ENCODE measurements at regions not wholly inside any gene's neighbourhood (a gene's known extent, or its start where the extent isn't known, plus 50 kb on each side); places are given as distances from the start of the nearest gene placed in this dataset.

DNA sequence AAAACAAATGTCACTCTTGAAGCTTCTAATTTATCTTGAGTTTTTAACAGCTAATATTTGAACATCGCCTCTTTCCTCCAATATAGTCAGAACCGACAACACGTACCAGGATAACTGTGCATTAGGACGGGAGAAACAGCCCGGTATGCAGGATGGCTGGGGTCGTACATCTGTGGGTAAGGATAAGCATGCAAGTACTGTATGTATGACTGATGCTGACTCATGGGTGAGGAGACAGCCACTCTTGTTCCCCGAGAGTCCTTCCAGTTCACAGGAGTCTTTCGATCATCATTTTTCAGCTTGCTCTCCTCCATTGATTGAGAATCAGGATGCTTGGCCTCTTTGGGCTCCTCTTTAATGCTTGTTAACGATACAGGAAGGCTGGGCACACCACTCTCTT lies 102.3 kb downstream of the ZNF608 start:
- Histone ChIP-seq H3K4me3 (ENCODE audit: low read depth, low read length) (no peak overlapping the region), H3K36me3 (ENCODE audit: control insufficient read depth in 2 of 2, insufficient read depth in 1 of 2, low read length in 2 of 2) (peaks cover 8 to 49% of the 10 kb centered on the region in 2 experiments; a peak in 2 of 3 replicates), H3K27ac (ENCODE audit: extremely low read depth, low read depth, low read length) (no peak overlapping the region), H3K9me3 (ENCODE audit: control insufficient read depth, insufficient read depth, low read depth, low read length) (no peaks in the 10 kb centered on the region), H3K4me1 (ENCODE audit: control insufficient read depth, insufficient read depth, low read length) (peaks cover 13% of the 10 kb centered on the region)
- ChIA-PET POLR2A (no interaction called here), CTCF (no interaction called here)
- TF ChIP-seq ZBTB17 (tag by site-specific recombination; IDR thresholded peaks at IDR 0.05) (no peak), ZNF16 (tag by site-specific recombination; IDR thresholded peaks at IDR 0.05; ENCODE audit: low read depth) (no peak), ZNF19 (tag by site-specific recombination; IDR thresholded peaks at IDR 0.05; ENCODE audit: low read depth) (no peak), CTCF (tag by site-specific recombination; IDR thresholded peaks at IDR 0.05) (no peak), ZFP69B (tag by site-specific recombination; IDR thresholded peaks at IDR 0.05) (no peak), MEIS1 (CRISPR knock-in tag; IDR thresholded peaks at IDR 0.05; ENCODE audit: borderline replicate concordance) (no peak), ZNF157 (tag by site-specific recombination; IDR thresholded peaks at IDR 0.05) (no peak), SP2 (tag by site-specific recombination; IDR thresholded peaks at IDR 0.05) (no peak), ZNF664 (tag by site-specific recombination; IDR thresholded peaks at IDR 0.05) (no peak), ZNF596 (tag by site-specific recombination; IDR thresholded peaks at IDR 0.05) (no peak), BCL6B (tag by site-specific recombination; IDR thresholded peaks at IDR 0.05) (no peak), ZNF747 (tag by site-specific recombination; IDR thresholded peaks at IDR 0.05) (no peak), ZNF354C (tag by site-specific recombination; IDR thresholded peaks at IDR 0.05; ENCODE audit: borderline replicate concordance, low read depth) (no peak)
- TF ChIP-seq, protein P1, sequence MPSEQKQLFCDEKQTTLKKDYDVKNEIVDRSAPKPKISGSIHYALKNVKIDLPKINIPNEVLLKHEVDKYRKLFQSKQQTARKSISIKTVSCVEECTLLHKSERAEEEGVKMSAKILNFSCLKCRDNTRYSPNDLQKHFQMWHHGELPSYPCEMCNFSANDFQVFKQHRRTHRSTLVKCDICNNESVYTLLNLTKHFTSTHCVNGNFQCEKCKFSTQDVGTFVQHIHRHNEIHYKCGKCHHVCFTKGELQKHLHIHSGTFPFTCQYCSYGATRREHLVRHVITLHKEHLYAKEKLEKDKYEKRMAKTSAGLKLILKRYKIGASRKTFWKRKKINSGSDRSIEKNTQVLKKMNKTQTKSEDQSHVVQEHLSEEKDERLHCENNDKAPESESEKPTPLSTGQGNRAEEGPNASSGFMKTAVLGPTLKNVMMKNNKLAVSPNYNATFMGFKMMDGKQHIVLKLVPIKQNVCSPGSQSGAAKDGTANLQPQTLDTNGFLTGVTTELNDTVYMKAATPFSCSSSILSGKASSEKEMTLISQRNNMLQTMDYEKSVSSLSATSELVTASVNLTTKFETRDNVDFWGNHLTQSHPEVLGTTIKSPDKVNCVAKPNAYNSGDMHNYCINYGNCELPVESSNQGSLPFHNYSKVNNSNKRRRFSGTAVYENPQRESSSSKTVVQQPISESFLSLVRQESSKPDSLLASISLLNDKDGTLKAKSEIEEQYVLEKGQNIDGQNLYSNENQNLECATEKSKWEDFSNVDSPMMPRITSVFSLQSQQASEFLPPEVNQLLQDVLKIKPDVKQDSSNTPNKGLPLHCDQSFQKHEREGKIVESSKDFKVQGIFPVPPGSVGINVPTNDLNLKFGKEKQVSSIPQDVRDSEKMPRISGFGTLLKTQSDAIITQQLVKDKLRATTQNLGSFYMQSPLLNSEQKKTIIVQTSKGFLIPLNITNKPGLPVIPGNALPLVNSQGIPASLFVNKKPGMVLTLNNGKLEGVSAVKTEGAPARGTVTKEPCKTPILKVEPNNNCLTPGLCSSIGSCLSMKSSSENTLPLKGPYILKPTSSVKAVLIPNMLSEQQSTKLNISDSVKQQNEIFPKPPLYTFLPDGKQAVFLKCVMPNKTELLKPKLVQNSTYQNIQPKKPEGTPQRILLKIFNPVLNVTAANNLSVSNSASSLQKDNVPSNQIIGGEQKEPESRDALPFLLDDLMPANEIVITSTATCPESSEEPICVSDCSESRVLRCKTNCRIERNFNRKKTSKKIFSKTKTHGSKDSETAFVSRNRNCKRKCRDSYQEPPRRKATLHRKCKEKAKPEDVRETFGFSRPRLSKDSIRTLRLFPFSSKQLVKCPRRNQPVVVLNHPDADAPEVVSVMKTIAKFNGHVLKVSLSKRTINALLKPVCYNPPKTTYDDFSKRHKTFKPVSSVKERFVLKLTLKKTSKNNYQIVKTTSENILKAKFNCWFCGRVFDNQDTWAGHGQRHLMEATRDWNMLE (tag by site-specific recombination; conservative IDR thresholded peaks at IDR 0.05; ENCODE audit: low read depth): no peak

DNA sequence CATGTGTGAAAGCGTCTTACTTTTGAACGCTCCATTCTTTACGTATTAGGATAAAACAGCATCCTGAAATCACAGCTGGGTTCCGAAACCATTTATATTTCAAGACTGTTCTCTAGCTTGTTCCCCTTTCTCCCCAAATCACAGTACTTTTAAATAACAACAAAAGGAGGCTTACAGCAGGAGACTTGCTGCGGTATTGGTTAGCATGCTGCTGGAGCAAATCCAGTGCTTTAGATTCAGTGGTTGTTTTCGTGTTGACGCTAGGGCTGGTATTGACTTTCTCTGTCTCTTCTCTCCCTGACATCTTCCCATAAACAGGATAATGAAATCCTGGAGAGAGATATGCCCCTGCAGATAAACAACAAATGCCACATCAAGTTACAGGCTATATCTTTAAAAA lies 103.1 kb downstream of the ZNF608 start:
- Histone ChIP-seq H3K9me3 (ENCODE audit: control insufficient read depth, insufficient read depth, low read depth, low read length) (no peaks in the 10 kb centered on the region), H3K36me3 (ENCODE audit: control insufficient read depth in 2 of 2, insufficient read depth in 1 of 2, low read length in 2 of 2) (peaks cover 8 to 45% of the 10 kb centered on the region in 2 experiments), H3K4me1 (ENCODE audit: control insufficient read depth, insufficient read depth, low read length) (peaks cover 10% of the 10 kb centered on the region), H3K27ac (ENCODE audit: extremely low read depth, low read depth, low read length) (no peak overlapping the region), H3K4me3 (ENCODE audit: low read depth, low read length) (no peak overlapping the region)
- ChIA-PET POLR2A (no interaction called here), CTCF (no interaction called here)
- TF ChIP-seq ZNF624 (tag by site-specific recombination; IDR thresholded peaks at IDR 0.05) (no peak), ZNF529 (tag by site-specific recombination; IDR thresholded peaks at IDR 0.05; ENCODE audit: insufficient replicate concordance) (no peak), HOXC10 (CRISPR knock-in tag; IDR thresholded peaks at IDR 0.05) (no peak), ZNF48 (tag by site-specific recombination; IDR thresholded peaks at IDR 0.05) (no peak), KLF17 (tag by site-specific recombination; IDR thresholded peaks at IDR 0.05) (no peak), ZNF664 (tag by site-specific recombination; IDR thresholded peaks at IDR 0.05) (no peak), BCL11B (tag by site-specific recombination; IDR thresholded peaks at IDR 0.05; ENCODE audit: low read depth) (no peak), EGR2 (tag by site-specific recombination; IDR thresholded peaks at IDR 0.05; ENCODE audit: low read depth) (no peak), ZNF394 (tag by site-specific recombination; IDR thresholded peaks at IDR 0.05; ENCODE audit: borderline replicate concordance) (no peak), BCL11A (tag by site-specific recombination; IDR thresholded peaks at IDR 0.05; ENCODE audit: low read depth) (no peak), WT1 (tag by site-specific recombination; IDR thresholded peaks at IDR 0.05) (no peak)
- TF ChIP-seq, protein P2, sequence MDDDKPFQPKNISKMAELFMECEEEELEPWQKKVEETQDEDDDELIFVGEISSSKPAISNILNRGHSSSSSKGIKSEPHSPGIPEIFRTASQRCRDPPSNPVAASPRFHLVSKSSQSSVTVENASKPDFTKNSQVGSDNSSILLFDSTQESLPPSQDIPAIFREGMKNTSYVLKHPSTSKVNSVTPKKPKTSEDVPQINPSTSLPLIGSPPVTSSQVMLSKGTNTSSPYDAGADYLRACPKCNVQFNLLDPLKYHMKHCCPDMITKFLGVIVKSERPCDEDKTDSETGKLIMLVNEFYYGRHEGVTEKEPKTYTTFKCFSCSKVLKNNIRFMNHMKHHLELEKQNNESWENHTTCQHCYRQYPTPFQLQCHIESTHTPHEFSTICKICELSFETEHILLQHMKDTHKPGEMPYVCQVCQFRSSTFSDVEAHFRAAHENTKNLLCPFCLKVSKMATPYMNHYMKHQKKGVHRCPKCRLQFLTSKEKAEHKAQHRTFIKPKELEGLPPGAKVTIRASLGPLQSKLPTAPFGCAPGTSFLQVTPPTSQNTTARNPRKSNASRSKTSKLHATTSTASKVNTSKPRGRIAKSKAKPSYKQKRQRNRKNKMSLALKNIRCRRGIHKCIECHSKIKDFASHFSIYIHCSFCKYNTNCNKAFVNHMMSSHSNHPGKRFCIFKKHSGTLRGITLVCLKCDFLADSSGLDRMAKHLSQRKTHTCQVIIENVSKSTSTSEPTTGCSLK (tag by site-specific recombination; IDR thresholded peaks at IDR 0.05): no peak

All from HEK293 (cell line).